ENCODE measurements at regions not wholly inside any gene's neighbourhood (a gene's known extent, or its start where the extent isn't known, plus 50 kb on each side); places are given as distances from the start of the nearest gene placed in this dataset.
"Not testable (repeated sequence)": the region's sequence is repeated elsewhere in the genome, so short reads cannot be mapped to it uniquely, and the experiment has no call there.

- Mint-ChIP-seq H3K9me3 (peaks cover 9% of the 10 kb centered on the region), H3K36me3 (ENCODE audit: low read depth) (no peaks in the 10 kb centered on the region), H3K27ac (no peak overlapping the region), H3K4me3 (no peak overlapping the region), H3K27me3 (peaks cover 5% of the 10 kb centered on the region), H3K4me1 (no peaks in the 10 kb centered on the region)
- no peak for DNase-seq
- ChIA-PET POLR2A (no interaction called here), CTCF (no interaction called here)
Measured at GRCh38 chr6:15936503-15936902, 192.4 kb upstream of the MYLIP start.

GRCh38 chr6:15935661-15936060, 193.2 kb upstream of the MYLIP start:
- ChIA-PET POLR2A (no interaction called here), CTCF (no interaction called here)
- DNase-seq = no peak
- H3K27me3 Mint-ChIP-seq = peaks cover 5% of the 10 kb centered on the region
- H3K4me1 Mint-ChIP-seq = no peaks in the 10 kb centered on the region
- no peak overlapping the region for H3K27ac Mint-ChIP-seq
- H3K4me3 Mint-ChIP-seq = no peak overlapping the region
- peaks cover 9% of the 10 kb centered on the region for H3K9me3 Mint-ChIP-seq
- no peaks in the 10 kb centered on the region for H3K36me3 Mint-ChIP-seq (ENCODE audit: low read depth)

DNA sequence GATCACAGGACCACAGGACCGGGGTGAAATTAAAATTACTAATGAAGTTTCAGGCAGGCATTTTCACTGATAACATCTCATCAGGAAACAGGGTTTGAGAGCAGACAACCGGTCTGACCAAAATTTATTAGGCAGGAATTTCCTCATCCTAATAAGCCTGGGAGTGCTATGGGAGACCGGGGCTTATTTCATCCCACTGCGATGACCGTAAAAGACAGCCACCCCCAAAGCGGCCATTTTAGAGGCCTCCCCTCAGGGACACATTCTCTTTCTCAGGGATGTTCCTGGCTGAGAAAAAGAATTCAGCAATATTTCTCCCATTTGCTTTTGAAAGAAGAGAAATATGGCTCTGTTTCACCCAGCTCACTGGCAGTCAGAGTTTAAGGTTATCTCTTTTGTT, 197.2 kb upstream of the MYLIP start:
- H3K4me1 Mint-ChIP-seq; H3K27me3 Mint-ChIP-seq; POLR2A ChIA-PET; H3K36me3 Mint-ChIP-seq (ENCODE audit: low read depth); DNase-seq; H3K4me3 Mint-ChIP-seq; H3K27ac Mint-ChIP-seq; CTCF ChIA-PET: not testable (repeated sequence)
- peaks cover 12% of the 10 kb centered on the region for H3K9me3 Mint-ChIP-seq

DNA sequence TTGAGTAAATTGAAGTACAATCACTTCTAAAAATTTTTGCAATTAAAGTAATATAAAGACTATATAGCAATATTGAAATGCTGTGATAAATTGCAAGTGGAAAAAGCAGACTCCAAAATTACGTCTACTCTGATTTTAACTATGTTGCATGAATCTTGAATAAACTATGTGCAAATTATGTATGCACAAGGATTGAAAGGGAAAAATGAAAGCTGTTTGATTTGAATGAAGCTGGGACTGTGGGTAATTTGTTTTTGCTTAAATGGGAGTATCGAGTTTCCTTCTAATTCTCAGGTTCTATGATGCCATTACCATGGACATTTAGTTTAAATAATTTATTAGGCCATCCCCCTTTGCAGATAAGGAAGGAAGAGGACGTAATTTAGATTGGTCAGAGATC, 198.7 kb upstream of the MYLIP start:
- DNase-seq = no peak
- no peaks in the 10 kb centered on the region for H3K4me1 Mint-ChIP-seq
- H3K4me3 Mint-ChIP-seq = no peak overlapping the region
- no peak overlapping the region for H3K27ac Mint-ChIP-seq
- ChIA-PET POLR2A (no interaction called here), CTCF (no interaction called here)
- no peaks in the 10 kb centered on the region for H3K36me3 Mint-ChIP-seq (ENCODE audit: low read depth)
- no peaks in the 10 kb centered on the region for H3K27me3 Mint-ChIP-seq
- peaks cover 12% of the 10 kb centered on the region for H3K9me3 Mint-ChIP-seq

GRCh38 chr6:15929685-15930084, 199.2 kb upstream of the MYLIP start:
- no peak overlapping the region for H3K4me3 Mint-ChIP-seq

GRCh38 chr6:15927531-15928225, 201.2 kb upstream of the MYLIP start:
- peaks cover 12% of the 10 kb centered on the region for H3K9me3 Mint-ChIP-seq
- H3K27me3 Mint-ChIP-seq = no peaks in the 10 kb centered on the region
- no peaks in the 10 kb centered on the region for H3K4me1 Mint-ChIP-seq
- DNase-seq = no peak
- POLR2A ChIA-PET = no interaction called here
- no peaks in the 10 kb centered on the region for H3K36me3 Mint-ChIP-seq (ENCODE audit: low read depth)
- no peak overlapping the region for H3K4me3 Mint-ChIP-seq
- no peak overlapping the region for H3K27ac Mint-ChIP-seq
- CTCF ChIA-PET = no interaction called here

More at GRCh38 chr6:15929685-15930084, 199.2 kb upstream of the MYLIP start:
- DNase-seq = no peak
- Mint-ChIP-seq H3K27ac (no peak overlapping the region), H3K4me1 (no peaks in the 10 kb centered on the region), H3K36me3 (ENCODE audit: low read depth) (no peaks in the 10 kb centered on the region), H3K9me3 (peaks cover 12% of the 10 kb centered on the region), H3K27me3 (no peaks in the 10 kb centered on the region)
- ChIA-PET POLR2A (no interaction called here), CTCF (no interaction called here)

GRCh38 chr6:15926256-15926655, 202.6 kb upstream of the MYLIP start:
- H3K27ac Mint-ChIP-seq = no peak overlapping the region
- CTCF ChIA-PET = no interaction called here
- no peaks in the 10 kb centered on the region for H3K27me3 Mint-ChIP-seq
- H3K4me1 Mint-ChIP-seq = no peaks in the 10 kb centered on the region
- POLR2A ChIA-PET = no interaction called here
- H3K36me3 Mint-ChIP-seq (ENCODE audit: low read depth) = no peaks in the 10 kb centered on the region
- H3K4me3 Mint-ChIP-seq = no peak overlapping the region
- peaks cover 4% of the 10 kb centered on the region for H3K9me3 Mint-ChIP-seq
- no peak for DNase-seq

DNA sequence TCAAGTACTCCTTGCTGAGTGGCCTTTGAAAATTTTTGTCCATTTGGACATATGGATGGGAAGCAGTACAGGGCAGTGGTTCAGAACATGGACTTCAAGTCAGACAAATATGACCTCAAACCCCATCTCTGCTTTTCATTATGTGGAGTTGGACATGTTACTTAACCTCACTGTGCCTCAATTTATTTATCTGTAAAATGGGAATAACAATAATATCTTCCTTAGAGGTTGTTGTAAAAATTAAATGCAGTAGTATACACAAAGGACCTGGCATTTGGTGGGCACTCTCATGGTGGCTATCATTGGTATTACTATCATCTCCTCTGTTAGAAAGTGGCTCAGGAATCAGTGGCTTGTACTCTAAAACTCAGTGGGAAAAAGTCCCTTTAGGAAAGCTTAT, 204.0 kb upstream of the MYLIP start:
- H3K4me1 Mint-ChIP-seq = no peaks in the 10 kb centered on the region
- DNase-seq = no peak
- no peaks in the 10 kb centered on the region for H3K36me3 Mint-ChIP-seq (ENCODE audit: low read depth)
- POLR2A ChIA-PET = no interaction called here
- H3K9me3 Mint-ChIP-seq = peaks cover 2% of the 10 kb centered on the region
- CTCF ChIA-PET = no interaction called here
- no peak overlapping the region for H3K4me3 Mint-ChIP-seq
- H3K27me3 Mint-ChIP-seq = no peaks in the 10 kb centered on the region
- H3K27ac Mint-ChIP-seq = no peak overlapping the region

DNA sequence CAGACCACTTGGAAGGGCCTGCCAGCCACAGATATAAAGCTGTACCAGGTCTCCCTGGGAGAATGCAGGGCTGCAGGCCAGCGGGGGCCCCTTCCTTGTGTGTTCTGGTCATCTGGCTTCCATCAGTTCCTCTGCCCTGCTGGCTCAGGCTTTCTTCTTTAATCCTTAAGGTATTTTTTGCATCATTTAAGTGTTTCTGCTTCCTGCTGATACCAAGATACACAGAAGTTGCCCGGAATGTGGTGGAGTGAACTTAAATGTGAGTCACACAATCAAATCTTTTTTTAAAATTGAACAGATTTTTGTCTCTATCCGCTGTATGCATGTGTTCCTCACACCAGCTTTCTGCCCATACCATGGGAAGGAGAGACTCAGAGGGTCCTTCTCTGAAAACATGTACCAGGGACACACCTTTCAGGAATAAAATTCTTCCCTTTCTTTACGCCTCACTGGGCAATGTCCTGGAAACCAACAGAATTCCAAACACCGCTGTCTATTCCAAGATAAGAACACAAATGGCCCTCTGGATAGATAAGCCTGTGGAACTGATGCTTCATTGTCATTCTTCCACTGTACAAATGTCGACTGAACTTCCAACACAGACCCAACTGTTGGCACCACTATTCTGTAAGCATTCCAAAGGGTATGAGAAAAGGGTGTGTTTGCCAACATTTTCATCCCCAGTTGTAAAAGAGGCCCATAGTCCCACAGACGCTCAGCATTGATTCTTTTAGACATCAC, 206.2 kb upstream of the MYLIP start:
- no peak overlapping the region for H3K4me3 Mint-ChIP-seq
- no peaks in the 10 kb centered on the region for H3K27me3 Mint-ChIP-seq
- H3K4me1 Mint-ChIP-seq = no peaks in the 10 kb centered on the region
- H3K36me3 Mint-ChIP-seq (ENCODE audit: low read depth) = no peaks in the 10 kb centered on the region
- CTCF ChIA-PET = no interaction called here
- H3K27ac Mint-ChIP-seq = no peak overlapping the region
- POLR2A ChIA-PET = no interaction called here
- no peak for DNase-seq
- H3K9me3 Mint-ChIP-seq = no peaks in the 10 kb centered on the region

GRCh38 chr6:15921243-15921642, 207.6 kb upstream of the MYLIP start:
- H3K4me3 Mint-ChIP-seq = no peak overlapping the region
- H3K27me3 Mint-ChIP-seq = no peaks in the 10 kb centered on the region
- H3K36me3 Mint-ChIP-seq (ENCODE audit: low read depth) = no peaks in the 10 kb centered on the region
- no peaks in the 10 kb centered on the region for H3K4me1 Mint-ChIP-seq
- POLR2A ChIA-PET = no interaction called here
- H3K9me3 Mint-ChIP-seq = no peaks in the 10 kb centered on the region
- no peak overlapping the region for H3K27ac Mint-ChIP-seq
- CTCF ChIA-PET = no interaction called here
- no peak for DNase-seq

DNA sequence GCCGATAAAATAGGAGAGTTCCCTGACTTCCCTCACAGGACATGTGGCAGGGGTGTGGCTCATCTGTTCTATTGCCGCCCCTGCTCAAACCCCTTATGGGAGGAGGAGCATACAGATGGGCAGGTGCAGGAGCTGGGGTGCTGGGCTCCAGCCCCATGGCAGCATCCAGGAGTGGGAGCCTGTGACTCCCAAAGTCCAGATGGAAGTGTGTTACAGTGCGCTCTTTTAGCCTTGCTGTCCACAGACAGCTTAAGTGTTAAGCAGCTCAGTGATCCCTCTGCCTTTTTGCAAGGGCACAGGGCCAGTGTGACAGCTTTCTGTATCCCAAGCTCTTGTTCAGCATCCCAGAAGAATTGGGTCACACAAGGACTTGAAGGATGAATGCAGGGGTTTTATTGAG, 212.3 kb upstream of the MYLIP start:
- Mint-ChIP-seq H3K27me3 (no peaks in the 10 kb centered on the region), H3K36me3 (ENCODE audit: low read depth) (no peaks in the 10 kb centered on the region), H3K4me1 (peaks cover 14% of the 10 kb centered on the region), H3K4me3 (no peak overlapping the region), H3K27ac (no peak overlapping the region), H3K9me3 (no peaks in the 10 kb centered on the region)
- POLR2A ChIA-PET = no interaction called here
- CTCF ChIA-PET = interaction anchor here (0.6 kb wide), 1 partner anchor 1898 kb away, joined by 3 read pairs; no protein-coding TSS in a partner anchor
- DNase-seq = no peak

- no peak overlapping the region for H3K4me3 Mint-ChIP-seq
- DNase-seq = no peak
- H3K4me1 Mint-ChIP-seq = peaks cover 14% of the 10 kb centered on the region
- H3K27ac Mint-ChIP-seq = no peak overlapping the region
- CTCF ChIA-PET = no interaction called here
- no peaks in the 10 kb centered on the region for H3K36me3 Mint-ChIP-seq (ENCODE audit: low read depth)
- H3K27me3 Mint-ChIP-seq = no peaks in the 10 kb centered on the region
- H3K9me3 Mint-ChIP-seq = no peaks in the 10 kb centered on the region
- POLR2A ChIA-PET = no interaction called here
Measured at GRCh38 chr6:15915508-15916178, 213.2 kb upstream of the MYLIP start.

GRCh38 chr6:15914553-15914952, 214.3 kb upstream of the MYLIP start:
- POLR2A ChIA-PET = no interaction called here
- Mint-ChIP-seq H3K36me3 (ENCODE audit: low read depth) (no peaks in the 10 kb centered on the region), H3K27ac (no peak overlapping the region), H3K4me1 (peaks cover 14% of the 10 kb centered on the region), H3K4me3 (no peak overlapping the region), H3K9me3 (no peaks in the 10 kb centered on the region), H3K27me3 (no peaks in the 10 kb centered on the region)
- DNase-seq = no peak
- CTCF ChIA-PET = interaction anchor here (0.6 kb wide), 1 partner anchor 153 kb away, joined by 3 read pairs; no protein-coding TSS in a partner anchor

- peaks cover 14% of the 10 kb centered on the region for H3K4me1 Mint-ChIP-seq
- H3K27me3 Mint-ChIP-seq = peaks cover 3% of the 10 kb centered on the region
- CTCF ChIA-PET = interaction anchor here (0.6 kb wide), 1 partner anchor 154 kb away, joined by 3 read pairs; no protein-coding TSS in a partner anchor
- H3K4me3 Mint-ChIP-seq = no peak overlapping the region
- no peaks in the 10 kb centered on the region for H3K36me3 Mint-ChIP-seq (ENCODE audit: low read depth)
- no peak for DNase-seq
- no peak overlapping the region for H3K27ac Mint-ChIP-seq
- POLR2A ChIA-PET = no interaction called here
- H3K9me3 Mint-ChIP-seq = no peaks in the 10 kb centered on the region
Measured at GRCh38 chr6:15913573-15913972, 215.3 kb upstream of the MYLIP start.

Data from activated CD4-positive, alpha-beta memory T cell treated with anti-CD3 and anti-CD28 coated beads, Interleukin-2, amount 10 ng/mL, durations not matched to agents 7 days and 5 days (primary cell).